Adrenal gland (tissue), 5 donors: ENCODE measurements at regions not wholly inside any gene's neighbourhood (a gene's known extent, or its start where the extent isn't known, plus 50 kb on each side); places are given as distances from the start of the nearest gene placed in this dataset.

Experiments used
- POLR2A ChIP-seq, 2 donors: fragments of 450-650 bp; IDR thresholded peaks; one replicate each; pipeline ENCODE4 v1.6.1; 2017; ENCODE audit warnings: antibody characterized with exemption in 2 of 2, mild to moderate bottlenecking in 2 of 2, moderate library complexity in 1 of 2
- TF ChIP-seq, protein P1 (sequence below), 6 experiments: fragments of 450-650 bp in 4 of 6; fragments of 200-600 bp in 2 of 6; sonication (generic) in 1 of 6; IDR thresholded peaks; 1 replicate in 5 of 6; 2 replicates in 1 of 6; pipeline versions ENCODE4 v1.5.1 to v1.8.0; 2016 to 2021; ENCODE audit warnings: antibody characterized with exemption in 6 of 6, mild to moderate bottlenecking in 2 of 6, moderate library complexity in 1 of 6
- donor health status: DM: no; HTN: no; CAD: no.

DNA sequence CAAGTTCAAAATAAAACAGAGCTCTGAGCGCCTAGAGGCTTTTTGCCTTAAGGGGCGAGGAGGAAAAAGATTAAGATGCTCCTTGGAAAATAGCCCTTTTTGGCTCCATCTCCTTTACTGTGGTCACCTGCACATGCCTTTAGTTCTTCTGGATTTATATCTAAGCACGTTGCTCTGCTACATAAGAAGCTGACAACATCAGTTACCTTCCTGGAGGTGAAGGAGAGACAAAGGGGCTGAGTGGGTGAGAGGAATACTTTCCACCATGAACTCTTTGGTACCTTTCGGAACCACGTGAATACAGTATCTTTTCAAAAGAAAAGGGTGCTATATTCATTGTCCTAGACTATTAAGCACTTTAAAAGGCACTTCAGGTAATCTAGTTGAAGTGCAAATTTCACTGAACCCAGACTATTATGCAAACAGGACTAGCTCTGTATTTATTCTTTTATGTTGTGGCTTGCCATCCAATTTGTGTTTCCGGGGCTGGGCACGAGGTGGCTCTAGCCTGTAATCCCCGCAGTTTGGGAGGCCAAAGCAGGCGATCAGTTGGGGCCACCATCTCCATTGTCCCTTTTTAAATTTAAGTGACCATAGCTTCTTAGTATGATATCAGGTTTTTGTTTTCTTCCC lies 201.5 kb downstream of the TM9SF2 start:
- TF ChIP-seq, protein P1, sequence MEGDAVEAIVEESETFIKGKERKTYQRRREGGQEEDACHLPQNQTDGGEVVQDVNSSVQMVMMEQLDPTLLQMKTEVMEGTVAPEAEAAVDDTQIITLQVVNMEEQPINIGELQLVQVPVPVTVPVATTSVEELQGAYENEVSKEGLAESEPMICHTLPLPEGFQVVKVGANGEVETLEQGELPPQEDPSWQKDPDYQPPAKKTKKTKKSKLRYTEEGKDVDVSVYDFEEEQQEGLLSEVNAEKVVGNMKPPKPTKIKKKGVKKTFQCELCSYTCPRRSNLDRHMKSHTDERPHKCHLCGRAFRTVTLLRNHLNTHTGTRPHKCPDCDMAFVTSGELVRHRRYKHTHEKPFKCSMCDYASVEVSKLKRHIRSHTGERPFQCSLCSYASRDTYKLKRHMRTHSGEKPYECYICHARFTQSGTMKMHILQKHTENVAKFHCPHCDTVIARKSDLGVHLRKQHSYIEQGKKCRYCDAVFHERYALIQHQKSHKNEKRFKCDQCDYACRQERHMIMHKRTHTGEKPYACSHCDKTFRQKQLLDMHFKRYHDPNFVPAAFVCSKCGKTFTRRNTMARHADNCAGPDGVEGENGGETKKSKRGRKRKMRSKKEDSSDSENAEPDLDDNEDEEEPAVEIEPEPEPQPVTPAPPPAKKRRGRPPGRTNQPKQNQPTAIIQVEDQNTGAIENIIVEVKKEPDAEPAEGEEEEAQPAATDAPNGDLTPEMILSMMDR (IDR thresholded peaks at IDR 0.05) = no peak
- TF ChIP-seq POLR2A (IDR thresholded peaks at IDR 0.05) = no peak
